GM23338 (cell line): ENCODE measurements at regions not wholly inside any gene's neighbourhood (a gene's known extent, or its start where the extent isn't known, plus 50 kb on each side); places are given as distances from the start of the nearest gene placed in this dataset.

Source experiments
- ATAC-seq: fragments of 200-7000 bp; cut with Tn5 transposase; 3 replicates; pipeline ENCODE4 v1.9.1; 2020
- DNase-seq: peaks from one replicate; pipeline ENCODE4 v3.0.0-alpha.2; 2015; ENCODE audit warnings: low spot score
- H2AFZ ChIP-seq: fragments of 200-600 bp; sonication (generic); 2 replicates; pipeline ENCODE4 v1.8.0; 2016; ENCODE audit warnings: antibody characterized with exemption, mild to moderate bottlenecking, moderate library complexity
- H3F3A ChIP-seq: fragments of 200-600 bp; sonication (generic); replicated peaks from 2 replicates; pipeline ENCODE4 v1.8.0; 2017; ENCODE audit warnings: antibody characterized with exemption, mixed run types, low read depth
- H3K27ac ChIP-seq: fragments of 200-600 bp; sonication (generic); 2 replicates; pipeline ENCODE4 v1.6.1; 2016; ENCODE audit warnings: low read depth
- H3K27me3 ChIP-seq: fragments of 200-600 bp; sonication (generic); 2 replicates; pipeline ENCODE4 v1.8.0; 2016; ENCODE audit warnings: mild to moderate bottlenecking, mixed run types, moderate library complexity; ENCODE audit not compliant: insufficient read depth
- H3K36me3 ChIP-seq: fragments of 200-600 bp; sonication (generic); 2 replicates; pipeline ENCODE4 v1.8.0; 2016; ENCODE audit warnings: mild to moderate bottlenecking; ENCODE audit not compliant: insufficient read depth
- H3K4me1 ChIP-seq: fragments of 200-600 bp; sonication (generic); 2 replicates; pipeline ENCODE4 v1.8.0; 2016; ENCODE audit warnings: mild to moderate bottlenecking, moderate library complexity; ENCODE audit not compliant: insufficient read depth
- H3K4me2 ChIP-seq: fragments of 200-600 bp; sonication (generic); 2 replicates; pipeline ENCODE4 v1.7.1; 2017; ENCODE audit warnings: mixed run types
- H3K4me3 ChIP-seq: fragments of 200-600 bp; sonication (generic); 2 replicates; pipeline ENCODE4 v1.6.1; 2016; ENCODE audit warnings: mixed run types
- H3K79me2 ChIP-seq: fragments of 200-600 bp; sonication (generic); replicated peaks from 2 replicates; pipeline ENCODE4 v1.8.0; 2017; ENCODE audit warnings: mild to moderate bottlenecking; ENCODE audit not compliant: insufficient read depth
- H3K9me2 ChIP-seq: fragments of 200-600 bp; sonication (generic); 2 replicates; pipeline ENCODE4 v1.8.0; 2017; ENCODE audit not compliant: insufficient read depth
- H4K20me1 ChIP-seq: fragments of 200-600 bp; sonication (generic); replicated peaks from 2 replicates; pipeline ENCODE4 v1.8.0; 2017; ENCODE audit warnings: mild to moderate bottlenecking; ENCODE audit not compliant: insufficient read depth
- H3K27ac Mint-ChIP-seq: 2 replicates; pipeline ENCODE4 v1.8.0; 2020; ENCODE audit warnings: inconsistent platforms, mild to moderate bottlenecking, moderate library complexity, mixed read lengths
- H3K27me3 Mint-ChIP-seq: 3 replicates; pipeline ENCODE4 v1.8.0; 2022; ENCODE audit warnings: low read depth, mild to moderate bottlenecking, moderate library complexity, mixed read lengths, inconsistent platforms; ENCODE audit not compliant: insufficient read depth, poor library complexity
- H3K36me3 Mint-ChIP-seq: 3 replicates; pipeline ENCODE4 v1.8.0; 2021; ENCODE audit warnings: low read depth, mild to moderate bottlenecking, inconsistent platforms, moderate library complexity, mixed read lengths
- H3K4me1 Mint-ChIP-seq: 3 replicates; pipeline ENCODE4 v1.8.0; 2020; ENCODE audit warnings: mild to moderate bottlenecking, inconsistent platforms, mixed read lengths
- H3K4me3 Mint-ChIP-seq: 3 replicates; pipeline ENCODE4 v1.8.0; 2021; ENCODE audit warnings: moderate library complexity, mild to moderate bottlenecking, inconsistent platforms, mixed read lengths
- H3K9me3 Mint-ChIP-seq: 3 replicates; pipeline ENCODE4 v1.8.0; 2020; ENCODE audit warnings: moderate library complexity, mild to moderate bottlenecking, inconsistent platforms, mixed read lengths
- EZH2 ChIP-seq: fragments of 200-600 bp; sonication (generic); IDR thresholded peaks from one replicate; pipeline ENCODE4 v1.8.0; 2017; ENCODE audit warnings: antibody characterized with exemption, mild to moderate bottlenecking, low read depth; ENCODE audit not compliant: unreplicated experiment
- JUNB ChIP-seq: IDR thresholded peaks from one replicate; pipeline ENCODE4 v1.6.1; 2016; ENCODE audit warnings: antibody characterized with exemption; ENCODE audit not compliant: unreplicated experiment
- STAT1 ChIP-seq: IDR thresholded peaks from one replicate; pipeline ENCODE4 v1.6.1; 2016; ENCODE audit warnings: antibody characterized with exemption; ENCODE audit not compliant: unreplicated experiment
- ZNF114 ChIP-seq: fragments of 250-450 bp; sonication (Bioruptor Pico); IDR thresholded peaks from 2 replicates; pipeline ENCODE4 v1.5.0; 2020; ENCODE audit warnings: mild to moderate bottlenecking, moderate library complexity
- ZNF331 ChIP-seq: fragments of 250-450 bp; sonication (Bioruptor Pico); IDR thresholded peaks from 2 replicates; pipeline ENCODE4 v1.5.0; 2020; ENCODE audit warnings: low read depth, mild to moderate bottlenecking, moderate library complexity
- ZNF462 ChIP-seq: fragments of 250-450 bp; sonication (Bioruptor Pico); IDR thresholded peaks from 2 replicates; pipeline ENCODE4 v1.5.0; 2020; ENCODE audit warnings: mild to moderate bottlenecking, moderate library complexity

GRCh38 chr7:133185512-133185911 lies 67.4 kb upstream of the EXOC4 start (continued):
- TF ChIP-seq ZNF462, result no peak
- no peak for TF ChIP-seq ZNF114
- TF ChIP-seq EZH2, result no peak

- no peak overlapping the region for H3K4me3 Mint-ChIP-seq
- ATAC-seq (no peak), DNase-seq (no peak)
- no peak overlapping the region for H3K27ac Mint-ChIP-seq
- no peak overlapping the region for H3K4me3 ChIP-seq
- H3K4me1 Mint-ChIP-seq, result peaks cover 30% of the 10 kb centered on the region
- H3K36me3 ChIP-seq, result no peaks in the 10 kb centered on the region
- H2AFZ ChIP-seq, result no peak overlapping the region
- H3K4me1 ChIP-seq, result peaks cover 22% of the 10 kb centered on the region
- H3K36me3 Mint-ChIP-seq, result no peaks in the 10 kb centered on the region
- H3K9me2 ChIP-seq, result no peaks in the 10 kb centered on the region
- TF ChIP-seq ZNF331 (no peak), STAT1 (no peak), JUNB (no peak)
- no peak overlapping the region for H3K4me2 ChIP-seq
- no peaks in the 10 kb centered on the region for H4K20me1 ChIP-seq
- H3K9me3 Mint-ChIP-seq, result no peaks in the 10 kb centered on the region
- peaks cover 8% of the 10 kb centered on the region for H3K27me3 Mint-ChIP-seq
- H3F3A ChIP-seq, result no peaks in the 10 kb centered on the region
- H3K27me3 ChIP-seq, result no peaks in the 10 kb centered on the region
- H3K27ac ChIP-seq, result no peak overlapping the region
- no peaks in the 10 kb centered on the region for H3K79me2 ChIP-seq
Measured at GRCh38 chr7:133186060-133186459, 66.8 kb upstream of the EXOC4 start.

- ATAC-seq (no peak), DNase-seq (no peak)
- Mint-ChIP-seq H3K27me3 (peaks cover 5% of the 10 kb centered on the region), H3K4me1 (peaks cover 16% of the 10 kb centered on the region), H3K4me3 (no peak overlapping the region), H3K27ac (no peak overlapping the region), H3K36me3 (peaks cover 13% of the 10 kb centered on the region), H3K9me3 (peaks cover 14% of the 10 kb centered on the region)
- Histone ChIP-seq H3K9me2 (no peaks in the 10 kb centered on the region), H3K4me3 (no peak overlapping the region), H3K27me3 (no peaks in the 10 kb centered on the region), H4K20me1 (no peaks in the 10 kb centered on the region), H3K4me1 (peaks cover 16% of the 10 kb centered on the region), H3K4me2 (no peak overlapping the region), H3F3A (no peaks in the 10 kb centered on the region), H2AFZ (no peak overlapping the region), H3K36me3 (no peaks in the 10 kb centered on the region), H3K27ac (no peak overlapping the region), H3K79me2 (no peaks in the 10 kb centered on the region)
- TF ChIP-seq ZNF114, result no peak
- no peak for TF ChIP-seq ZNF331
Measured at GRCh38 chr7:133190172-133190528, 62.7 kb upstream of the EXOC4 start.
